A673 (cell line): ENCODE measurements at regions not wholly inside any gene's neighbourhood (a gene's known extent, or its start where the extent isn't known, plus 50 kb on each side); places are given as distances from the start of the nearest gene placed in this dataset.

Experiments
- BruUV-seq: library from RNA; stranded (reverse); fragments of 400-500 nt; replicated peaks from 2 replicates; lab custom pipeline; 2021; lab: Mats Ljungman, UMichigan
- CTCF ChIA-PET: fragments of 300-600 bp; sonication (Branson Sonifier 250); formaldehyde crosslinking; loops from one replicate; lab custom pipeline; 2022; ENCODE audit warnings: antibody characterized with exemption; lab: Charles Lee
- POLR2A ChIA-PET: fragments of 300-600 bp; sonication (Branson Sonifier 250); formaldehyde crosslinking; loops from one replicate; lab custom pipeline; 2022; ENCODE audit warnings: antibody characterized with exemption; ENCODE audit not compliant: low non-redundant PET; lab: Charles Lee
- DNase-seq: peaks from one replicate; pipeline ENCODE4 v3.0.0-alpha.2; 2015; ENCODE audit warnings: low spot score
- H3K27ac ChIP-seq: fragments of 200-600 bp; sonication (generic); 2 replicates; pipeline ENCODE4 v1.5.1; 2016; ENCODE audit warnings: mixed run types, low read depth, mild to moderate bottlenecking, mixed read lengths, antibody characterized with exemption, low read length; ENCODE audit not compliant: poor library complexity, severe bottlenecking
- H3K27me3 ChIP-seq: fragments of 200-600 bp; sonication (generic); replicated peaks from 2 replicates; pipeline ENCODE4 v1.6.1; 2017; ENCODE audit warnings: mixed run types, low read depth, mild to moderate bottlenecking, mixed read lengths, antibody characterized with exemption, low read length; ENCODE audit not compliant: insufficient read depth, poor library complexity
- H3K36me3 ChIP-seq: fragments of 200-600 bp; sonication (generic); 2 replicates; pipeline ENCODE4 v1.6.1; 2016; ENCODE audit warnings: mixed run types, mild to moderate bottlenecking, mixed read lengths, antibody characterized with exemption, low read length; ENCODE audit not compliant: insufficient read depth, poor library complexity, severe bottlenecking
- H3K4me1 ChIP-seq: fragments of 200-600 bp; sonication (generic); 2 replicates; pipeline ENCODE4 v1.6.1; 2017; ENCODE audit warnings: mixed run types, mild to moderate bottlenecking, mixed read lengths, antibody characterized with exemption, low read length; ENCODE audit not compliant: insufficient read depth, poor library complexity, severe bottlenecking
- H3K4me3 ChIP-seq: fragments of 200-600 bp; sonication (generic); 2 replicates; pipeline ENCODE4 v1.5.1; 2016; ENCODE audit warnings: low read depth, mixed run types, mild to moderate bottlenecking, mixed read lengths, low read length; ENCODE audit not compliant: poor library complexity, severe bottlenecking
- H3K9me3 ChIP-seq: fragments of 200-600 bp; sonication (generic); 2 replicates; pipeline ENCODE4 v1.6.1; 2016; ENCODE audit warnings: mixed run types, low read depth, mild to moderate bottlenecking, mixed read lengths, antibody characterized with exemption, low read length; ENCODE audit not compliant: poor library complexity, severe bottlenecking
- CTCF ChIP-seq: fragments of 300-800, 200-600 bp; sonication (generic); conservative IDR thresholded peaks from 2 replicates; pipeline ENCODE4 v1.5.1; 2017; ENCODE audit warnings: low read depth, mild to moderate bottlenecking, antibody characterized with exemption, low read length, moderate library complexity, mixed read lengths
- EZH2 ChIP-seq: fragments of 200-600 bp; sonication (generic); IDR thresholded peaks from 2 replicates; pipeline ENCODE4 v1.6.1; 2017; ENCODE audit warnings: borderline replicate concordance, low read depth, mild to moderate bottlenecking, mixed read lengths, antibody characterized with exemption, low read length; ENCODE audit not compliant: poor library complexity, severe bottlenecking
- intact Hi-C: fragments of 100-400 bp; cut with micrococcal nuclease; formaldehyde crosslinking; loops from one replicate; pipeline ENCODE4 v1.10.0; 2022; ENCODE audit not compliant: unreplicated experiment

- ChIA-PET POLR2A (no interaction called here), CTCF (no interaction called here)
- no peaks in the 10 kb centered on the region for H3K4me1 ChIP-seq
- no peak overlapping the region for H3K4me3 ChIP-seq
- no peaks in the 10 kb centered on the region for H3K9me3 ChIP-seq
- H3K27me3 ChIP-seq: no peaks in the 10 kb centered on the region
- no peak for DNase-seq
- BruUV-seq: no TSS peak
- H3K36me3 ChIP-seq: no peaks in the 10 kb centered on the region
- H3K27ac ChIP-seq: no peak overlapping the region
- intact Hi-C loops: no loop called here
- TF ChIP-seq EZH2 (no peak), CTCF (no peak)
Observed at GRCh38 chr18:38010037-38010436, 444.4 kb upstream of the CELF4 start.

GRCh38 chr18:38009320-38009719 is 443.7 kb upstream of the CELF4 start:
- intact Hi-C loops: no loop called here
- CTCF ChIA-PET: no interaction called here
- no peak overlapping the region for H3K4me3 ChIP-seq
- H3K9me3 ChIP-seq: no peaks in the 10 kb centered on the region
- no peaks in the 10 kb centered on the region for H3K36me3 ChIP-seq
- H3K4me1 ChIP-seq: no peaks in the 10 kb centered on the region
- H3K27me3 ChIP-seq: no peaks in the 10 kb centered on the region
- TF ChIP-seq CTCF (no peak), EZH2 (no peak)
- DNase-seq: no peak
- POLR2A ChIA-PET: interaction anchor here (0.6 kb wide), 1 partner anchor 656 kb away, joined by 3 read pairs; no protein-coding TSS in a partner anchor
- H3K27ac ChIP-seq: no peak overlapping the region
- BruUV-seq: no TSS peak

GRCh38 chr18:38007676-38008330 is 442.2 kb upstream of the CELF4 start:
- Histone ChIP-seq H3K27me3 (no peaks in the 10 kb centered on the region), H3K9me3 (no peaks in the 10 kb centered on the region), H3K4me1 (no peaks in the 10 kb centered on the region), H3K36me3 (no peaks in the 10 kb centered on the region), H3K27ac (no peak overlapping the region), H3K4me3 (no peak overlapping the region)
- DNase-seq: no peak
- TF ChIP-seq CTCF: no peak
- TF ChIP-seq EZH2: no peak
- POLR2A ChIA-PET: no interaction called here
- CTCF ChIA-PET: no interaction called here
- intact Hi-C loops: no loop called here
- BruUV-seq: no TSS peak
